D721Med (cell line): ENCODE measurements at regions not wholly inside any gene's neighbourhood (a gene's known extent, or its start where the extent isn't known, plus 50 kb on each side); places are given as distances from the start of the nearest gene placed in this dataset.

Source experiments
- DNase-seq: peaks from one replicate; pipeline ENCODE4 v3.0.0; 2011; ENCODE audit warnings: low spot score; ENCODE audit not compliant: insufficient read length
- FAIRE-seq: peaks from 2 replicates; lab custom pipeline; 2011; peaks lifted over from hg19 to GRCh38; lab: Jason Lieb, UNC
- TF ChIP-seq, protein P1 (sequence below): IDR thresholded peaks from 2 replicates; pipeline ENCODE4 v1.5.1; 2012; ENCODE audit warnings: mild to moderate bottlenecking, control low read depth; ENCODE audit not compliant: insufficient read depth; ENCODE audit errors: missing control alignments

DNA sequence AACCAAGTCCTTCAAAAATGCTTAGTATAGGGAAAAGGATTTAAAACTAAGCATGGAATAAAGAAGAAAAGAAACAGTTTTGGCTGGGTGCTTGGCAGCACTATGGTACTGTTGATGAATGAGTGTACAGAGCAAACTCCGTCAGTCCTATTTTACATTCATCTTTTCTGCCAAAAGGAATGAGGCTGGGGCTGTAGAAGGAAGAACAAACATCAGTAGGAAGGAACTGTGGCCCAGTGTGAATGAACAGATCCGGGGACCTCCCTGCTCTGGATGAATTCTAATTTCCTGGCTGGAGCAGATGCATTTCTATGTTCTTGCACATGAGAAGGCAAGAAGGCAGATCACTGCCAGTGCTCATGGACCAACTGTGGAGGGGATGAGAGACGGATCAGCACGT lies 474.0 kb upstream of the MEIS1 start:
- TF ChIP-seq, protein P1, sequence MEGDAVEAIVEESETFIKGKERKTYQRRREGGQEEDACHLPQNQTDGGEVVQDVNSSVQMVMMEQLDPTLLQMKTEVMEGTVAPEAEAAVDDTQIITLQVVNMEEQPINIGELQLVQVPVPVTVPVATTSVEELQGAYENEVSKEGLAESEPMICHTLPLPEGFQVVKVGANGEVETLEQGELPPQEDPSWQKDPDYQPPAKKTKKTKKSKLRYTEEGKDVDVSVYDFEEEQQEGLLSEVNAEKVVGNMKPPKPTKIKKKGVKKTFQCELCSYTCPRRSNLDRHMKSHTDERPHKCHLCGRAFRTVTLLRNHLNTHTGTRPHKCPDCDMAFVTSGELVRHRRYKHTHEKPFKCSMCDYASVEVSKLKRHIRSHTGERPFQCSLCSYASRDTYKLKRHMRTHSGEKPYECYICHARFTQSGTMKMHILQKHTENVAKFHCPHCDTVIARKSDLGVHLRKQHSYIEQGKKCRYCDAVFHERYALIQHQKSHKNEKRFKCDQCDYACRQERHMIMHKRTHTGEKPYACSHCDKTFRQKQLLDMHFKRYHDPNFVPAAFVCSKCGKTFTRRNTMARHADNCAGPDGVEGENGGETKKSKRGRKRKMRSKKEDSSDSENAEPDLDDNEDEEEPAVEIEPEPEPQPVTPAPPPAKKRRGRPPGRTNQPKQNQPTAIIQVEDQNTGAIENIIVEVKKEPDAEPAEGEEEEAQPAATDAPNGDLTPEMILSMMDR, result no peak
- no peak for DNase-seq
- FAIRE-seq, result no peak

DNA sequence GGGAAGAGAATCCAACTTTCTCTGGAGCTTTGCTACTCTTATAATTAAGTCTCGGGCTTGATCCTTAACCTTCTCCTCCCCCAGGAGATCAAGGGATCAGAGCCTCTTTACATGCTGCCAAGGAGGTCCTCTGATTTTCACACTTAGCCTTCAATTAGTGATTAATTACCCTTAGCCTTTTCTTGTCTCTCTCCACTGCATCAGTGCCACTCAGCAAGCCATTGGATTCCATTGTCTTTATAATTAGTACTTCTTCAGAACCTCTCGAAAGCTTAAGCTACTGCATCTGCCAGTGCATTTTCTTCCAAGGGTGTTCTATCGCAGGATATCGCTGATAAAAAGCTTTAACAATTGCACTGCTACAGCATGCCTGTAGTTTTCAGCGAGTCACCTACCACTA lies 477.0 kb upstream of the MEIS1 start:
- DNase-seq, result no peak
- FAIRE-seq, result no peak
- TF ChIP-seq, protein P1, result no peak

DNA sequence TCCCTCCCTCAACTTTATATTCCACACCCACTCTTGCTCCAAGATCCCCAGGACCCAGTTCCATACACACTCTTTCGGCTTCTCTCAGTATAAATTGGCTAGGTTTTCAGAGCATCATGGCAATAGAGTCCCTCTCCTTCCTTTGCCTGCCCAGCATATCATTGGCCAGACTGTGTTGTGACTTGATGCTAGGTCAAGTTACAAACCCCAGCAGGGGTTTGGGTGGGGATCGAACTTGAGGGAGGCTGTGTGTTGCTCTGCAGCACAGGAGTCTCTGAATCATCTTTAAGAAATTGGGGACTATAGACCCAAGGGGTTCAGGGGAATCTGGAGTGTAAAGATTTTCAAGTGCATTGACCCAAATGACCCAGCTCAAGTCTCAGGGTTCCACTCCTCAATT lies 477.5 kb upstream of the MEIS1 start:
- DNase-seq (no peak), FAIRE-seq (no peak)
- TF ChIP-seq, protein P1, result no peak

DNA sequence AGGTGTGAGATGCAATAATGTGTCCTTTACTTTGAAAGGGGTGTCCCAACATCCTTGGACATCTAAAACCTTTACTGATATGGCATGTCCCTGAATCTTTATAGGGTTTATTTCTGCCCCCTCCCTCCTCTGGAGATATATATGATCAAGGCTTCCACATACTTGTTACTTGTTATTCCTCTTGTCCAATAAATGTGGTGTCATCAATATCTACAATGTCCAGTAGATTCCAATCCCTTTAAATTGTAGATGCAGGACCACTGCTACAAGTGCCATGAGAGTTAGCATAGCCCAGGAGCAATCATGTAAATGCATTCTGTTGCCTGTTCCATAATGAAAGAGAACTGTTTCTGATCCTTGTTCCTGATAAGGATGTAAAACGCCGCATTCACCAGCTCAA lies 479.7 kb upstream of the MEIS1 start:
- no peak for DNase-seq
- TF ChIP-seq, protein P1, result no peak
- no peak for FAIRE-seq

DNA sequence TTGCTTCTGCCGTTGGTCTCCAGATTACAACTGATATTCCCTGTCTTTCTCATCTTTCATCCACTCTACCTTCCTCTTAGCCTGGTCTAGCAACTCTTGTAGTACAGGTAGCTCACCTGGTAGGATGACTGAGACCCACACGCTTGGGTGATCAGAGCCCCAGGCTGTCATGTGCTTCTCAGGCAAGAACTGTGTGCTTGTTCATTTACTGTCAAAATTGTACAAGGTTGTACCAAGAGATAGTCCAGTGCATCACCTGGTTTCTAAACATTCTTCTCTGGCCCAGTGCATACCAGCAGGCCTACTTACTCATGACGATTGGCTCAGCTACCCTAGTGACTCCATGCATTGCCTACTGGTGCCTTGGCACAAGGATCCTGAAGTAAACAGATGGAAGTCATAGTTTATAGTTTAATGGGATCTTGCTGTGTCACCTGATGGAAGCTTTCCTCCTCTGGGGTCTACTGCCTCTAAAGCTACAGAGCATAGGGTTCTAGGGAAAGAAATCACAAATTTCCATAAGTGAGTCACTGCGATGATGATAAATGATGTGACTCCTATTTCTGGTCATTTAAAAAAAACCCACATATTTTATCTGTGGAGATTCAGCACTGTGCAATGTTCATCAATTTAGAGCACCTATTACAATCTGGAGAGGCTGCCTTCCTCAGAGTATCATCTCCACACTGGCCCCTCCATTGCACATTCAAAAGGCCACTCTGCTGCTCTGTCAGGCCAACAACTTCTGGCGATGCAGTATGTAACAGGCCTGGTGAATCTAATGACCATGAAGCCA lies 481.8 kb upstream of the MEIS1 start:
- DNase-seq (no peak), FAIRE-seq (no peak)
- TF ChIP-seq, protein P1, result no peak

DNA sequence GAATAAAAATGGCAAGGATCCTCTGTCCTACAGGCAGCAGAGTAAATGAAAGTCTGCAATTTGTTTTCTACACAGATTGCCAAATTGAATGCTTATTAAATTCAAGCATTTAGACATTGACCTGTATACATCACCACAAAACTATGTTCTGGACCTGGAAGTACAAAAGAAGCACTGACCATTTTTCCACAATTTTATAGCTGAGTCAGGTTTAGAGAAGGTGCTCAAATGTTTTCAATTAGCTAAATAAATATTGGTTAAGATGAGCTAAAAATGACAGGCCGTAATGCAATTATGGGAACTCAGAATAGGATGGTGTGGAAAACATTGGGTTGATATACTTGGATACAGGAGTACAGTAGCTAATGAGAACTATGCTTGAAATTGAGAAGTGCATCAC lies 490.7 kb upstream of the MEIS1 start:
- FAIRE-seq (no peak), DNase-seq (no peak)
- TF ChIP-seq, protein P1, result no peak

DNA sequence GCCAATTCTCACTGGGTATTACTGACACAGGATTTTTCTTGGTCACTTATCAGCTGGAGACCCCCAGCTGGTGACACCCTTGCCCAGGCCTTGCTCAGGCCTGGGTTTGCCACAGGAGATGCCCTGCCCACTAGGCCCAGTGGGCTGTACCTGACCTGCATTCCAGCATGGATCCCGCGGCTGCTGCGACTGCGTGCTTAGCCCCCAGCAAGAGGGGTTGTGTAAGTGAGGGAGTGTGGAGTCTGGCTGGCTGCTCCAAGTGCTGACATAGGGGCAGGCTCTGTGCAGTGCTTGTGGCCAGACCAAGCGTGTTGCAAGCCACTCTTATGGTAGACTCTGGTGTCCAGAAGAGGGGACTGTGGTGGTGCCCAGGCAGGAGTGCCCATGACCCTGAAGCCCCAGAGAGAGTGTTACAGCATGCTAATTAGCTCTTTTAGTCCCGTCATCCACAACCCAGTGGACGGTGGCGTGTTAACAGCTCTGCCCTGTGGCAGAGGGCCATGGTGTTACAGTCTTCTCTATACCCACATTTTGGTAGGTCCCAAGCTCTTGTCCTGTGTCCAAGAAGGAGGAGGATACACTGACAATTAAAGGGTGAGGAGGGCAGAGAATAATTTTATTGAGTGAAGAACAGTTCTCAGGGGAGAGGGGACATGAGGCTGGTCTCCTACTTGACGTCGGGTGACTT lies 491.7 kb upstream of the MEIS1 start:
- TF ChIP-seq, protein P1, result no peak
- FAIRE-seq (no peak), DNase-seq (no peak)
